HEK293 (cell line): ENCODE measurements at regions not wholly inside any gene's neighbourhood (a gene's known extent, or its start where the extent isn't known, plus 50 kb on each side); places are given as distances from the start of the nearest gene placed in this dataset.
A peak's percentile ranks its signal among the peaks of the same experiment; 100 is the strongest.

ENCODE experiments used
- CTCF ChIA-PET: fragments of 350-600 bp; formaldehyde crosslinking; extraction: SDS; loops from one replicate; lab custom pipeline; 2021; ENCODE audit warnings: antibody characterized with exemption; lab: Yijun Ruan, JAX
- POLR2A ChIA-PET: fragments of 300-600 bp; formaldehyde crosslinking; extraction: SDS; loops from one replicate; lab custom pipeline; 2020; ENCODE audit warnings: antibody characterized with exemption, inconsistent platforms; lab: Yijun Ruan, JAX
- H3K27ac ChIP-seq: fragments of 200-500 bp; sonication (Bioruptor generic); 2 replicates; pipeline ENCODE4 v1.5.1; 2014; ENCODE audit warnings: low read depth, low read length, control low read depth, inconsistent platforms; ENCODE audit errors: extremely low read depth
- H3K36me3 ChIP-seq, 2 experiments: fragments of 200-500 bp in 1 of 2; sonication (Bioruptor generic) in 1 of 2; 1 replicate in 1 of 2; 2 replicates in 1 of 2; pipeline ENCODE4 v1.5.1; 2014 to 2017; ENCODE audit warnings: inconsistent platforms in 2 of 2, low read length in 2 of 2; ENCODE audit not compliant: control insufficient read depth in 2 of 2, insufficient read depth in 1 of 2
- H3K4me1 ChIP-seq: fragments of 200-500 bp; sonication (Bioruptor generic); 2 replicates; pipeline ENCODE4 v1.5.1; 2014; ENCODE audit warnings: mild to moderate bottlenecking, low read length, inconsistent platforms; ENCODE audit not compliant: control insufficient read depth, insufficient read depth
- H3K4me3 ChIP-seq: 2 replicates; pipeline ENCODE4 v1.5.1; 2011; ENCODE audit warnings: low read depth, mild to moderate bottlenecking, control low read depth, low read length, moderate library complexity
- H3K9me3 ChIP-seq: fragments of 200-500 bp; sonication (Bioruptor generic); 2 replicates; pipeline ENCODE4 v1.5.1; 2014; ENCODE audit warnings: low read depth, low read length, inconsistent platforms; ENCODE audit not compliant: control insufficient read depth, insufficient read depth
- GLIS1 ChIP-seq: fragments of 450-650 bp; formaldehyde crosslinking; IDR thresholded peaks from 2 replicates; pipeline ENCODE4 v1.5.1; 2016; ENCODE audit warnings: missing biosample characterization, missing genetic modification characterization
- IKZF3 ChIP-seq: fragments of 450-650 bp; IDR thresholded peaks from 2 replicates; pipeline ENCODE4 v1.5.0; 2018; ENCODE audit warnings: missing biosample characterization, mild to moderate bottlenecking, missing genetic modification characterization, moderate library complexity
- MYNN ChIP-seq: fragments of 450-650 bp; formaldehyde crosslinking; IDR thresholded peaks from 2 replicates; pipeline ENCODE4 v1.5.1; 2016; ENCODE audit warnings: missing biosample characterization, missing genetic modification characterization, borderline replicate concordance
- OSR2 ChIP-seq: fragments of 450-650 bp; formaldehyde crosslinking; IDR thresholded peaks from 2 replicates; pipeline ENCODE4 v1.5.1; 2016; ENCODE audit warnings: missing biosample characterization, missing genetic modification characterization
- PRDM2 ChIP-seq: fragments of 450-650 bp; formaldehyde crosslinking; IDR thresholded peaks from 2 replicates; pipeline ENCODE4 v1.5.1; 2016; ENCODE audit warnings: missing biosample characterization, missing genetic modification characterization, borderline replicate concordance
- TCF7L2 ChIP-seq: IDR thresholded peaks from 2 replicates; pipeline ENCODE4 v1.6.1; 2011; ENCODE audit warnings: low read depth, mild to moderate bottlenecking, inconsistent platforms, low read length, moderate library complexity, borderline replicate concordance
- YY2 ChIP-seq: fragments of 450-650 bp; formaldehyde crosslinking; IDR thresholded peaks from 2 replicates; pipeline ENCODE4 v1.5.1; 2016; ENCODE audit warnings: missing biosample characterization, missing genetic modification characterization
- ZBTB21 ChIP-seq: fragments of 450-650 bp; formaldehyde crosslinking; IDR thresholded peaks from 2 replicates; pipeline ENCODE4 v1.5.1; 2017; ENCODE audit warnings: missing biosample characterization, missing genetic modification characterization
- ZNF174 ChIP-seq: fragments of 450-650 bp; formaldehyde crosslinking; IDR thresholded peaks from 2 replicates; pipeline ENCODE4 v1.5.0; 2017; ENCODE audit warnings: missing biosample characterization, mild to moderate bottlenecking, missing genetic modification characterization
- ZNF24 ChIP-seq: fragments of 450-650 bp; formaldehyde crosslinking; IDR thresholded peaks from 2 replicates; pipeline ENCODE4 v1.5.1; 2016; ENCODE audit warnings: missing biosample characterization, missing genetic modification characterization
- ZNF248 ChIP-seq: fragments of 450-650 bp; formaldehyde crosslinking; IDR thresholded peaks from 2 replicates; pipeline ENCODE4 v1.5.1; 2017; ENCODE audit warnings: missing biosample characterization, missing genetic modification characterization
- ZNF292 ChIP-seq: fragments of 450-650 bp; formaldehyde crosslinking; IDR thresholded peaks from 2 replicates; pipeline ENCODE4 v1.5.1; 2016; ENCODE audit warnings: low read depth, missing biosample characterization, missing genetic modification characterization, borderline replicate concordance
- ZNF341 ChIP-seq: fragments of 450-650 bp; formaldehyde crosslinking; IDR thresholded peaks from 2 replicates; pipeline ENCODE4; 2016; ENCODE audit warnings: low read depth, missing biosample characterization, missing genetic modification characterization
- ZNF521 ChIP-seq: fragments of 450-650 bp; formaldehyde crosslinking; IDR thresholded peaks from 2 replicates; pipeline ENCODE4 v1.5.1; 2017; ENCODE audit warnings: missing biosample characterization, mild to moderate bottlenecking, missing genetic modification characterization
- ZNF529 ChIP-seq: fragments of 450-650 bp; formaldehyde crosslinking; IDR thresholded peaks from 2 replicates; pipeline ENCODE4 v1.5.1; 2017; ENCODE audit warnings: missing genetic modification characterization, missing biosample characterization; ENCODE audit not compliant: insufficient replicate concordance
- ZNF558 ChIP-seq: fragments of 450-650 bp; formaldehyde crosslinking; IDR thresholded peaks from 2 replicates; pipeline ENCODE4 v1.5.1; 2016; ENCODE audit warnings: missing biosample characterization, missing genetic modification characterization
- ZNF596 ChIP-seq: fragments of 450-650 bp; IDR thresholded peaks from 2 replicates; pipeline ENCODE4 v1.5.0; 2018; ENCODE audit warnings: missing biosample characterization, mild to moderate bottlenecking, missing genetic modification characterization, moderate library complexity
- ZNF629 ChIP-seq: fragments of 450-650 bp; formaldehyde crosslinking; IDR thresholded peaks from 2 replicates; pipeline ENCODE4 v1.5.1; 2017; ENCODE audit warnings: missing biosample characterization, missing genetic modification characterization
- ZNF776 ChIP-seq: fragments of 450-650 bp; formaldehyde crosslinking; IDR thresholded peaks from 2 replicates; pipeline ENCODE4 v1.5.0; 2017; ENCODE audit warnings: missing biosample characterization, missing genetic modification characterization, borderline replicate concordance
- TF ChIP-seq, protein P1 (sequence below): fragments of 450-650 bp; IDR thresholded peaks from 2 replicates; pipeline ENCODE4 v1.5.1; 2018; ENCODE audit warnings: missing biosample characterization, missing genetic modification characterization
- TF ChIP-seq, protein P2 (sequence below): fragments of 450-650 bp; formaldehyde crosslinking; IDR thresholded peaks from 2 replicates; pipeline ENCODE4 v1.5.1; 2016; ENCODE audit warnings: missing biosample characterization, missing genetic modification characterization, low read depth
- TF ChIP-seq, protein P3 (sequence below): fragments of 450-650 bp; formaldehyde crosslinking; IDR thresholded peaks from 2 replicates; pipeline ENCODE4 v1.5.1; 2017; ENCODE audit warnings: missing biosample characterization, missing genetic modification characterization

DNA sequence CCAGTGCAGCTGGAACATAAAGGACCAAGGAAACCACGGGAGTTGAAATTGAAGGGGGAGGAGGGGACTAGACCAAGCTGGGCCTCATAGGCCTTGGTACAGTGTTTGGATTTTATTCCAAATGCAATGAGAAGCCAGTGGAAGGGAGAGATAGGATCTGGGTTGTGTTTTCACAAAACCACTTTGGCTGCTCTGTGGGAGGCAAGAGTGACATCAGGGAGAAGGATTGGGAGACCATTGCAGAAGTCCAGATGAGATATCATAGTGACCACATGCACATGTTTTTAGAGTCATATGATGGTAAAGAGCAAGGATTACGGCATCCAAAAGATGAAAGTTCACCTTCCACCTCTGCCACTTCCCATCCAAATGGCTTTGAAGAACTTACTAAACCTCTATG lies 210.2 kb downstream of the PAX3 start:
- Histone ChIP-seq H3K36me3 (no peaks in the 10 kb centered on the region), H3K4me1 (peaks cover 5% of the 10 kb centered on the region; the same call in 1 of the 2 replicates), H3K4me3 (no peak overlapping the region), H3K9me3 (no peaks in the 10 kb centered on the region), H3K27ac (no peak overlapping the region)
- POLR2A ChIA-PET = no interaction called here
- CTCF ChIA-PET = interaction anchor here (0.6 to 1.1 kb wide), 2 partner anchors 35 to 851 kb away, joined by 3 read pairs; no protein-coding TSS in a partner anchor
- TF ChIP-seq ZNF529 (tag by site-specific recombination) (no peak), GLIS1 (tag by site-specific recombination) (peak; percentile 83)

GRCh38 chr2:222087998-222088397 lies 210.8 kb downstream of the PAX3 start:
- Histone ChIP-seq H3K27ac (no peak overlapping the region), H3K36me3 (no peaks in the 10 kb centered on the region), H3K4me1 (peaks cover 5% of the 10 kb centered on the region; the same call in 1 of the 2 replicates), H3K4me3 (no peak overlapping the region), H3K9me3 (no peaks in the 10 kb centered on the region)
- TF ChIP-seq, protein P1, sequence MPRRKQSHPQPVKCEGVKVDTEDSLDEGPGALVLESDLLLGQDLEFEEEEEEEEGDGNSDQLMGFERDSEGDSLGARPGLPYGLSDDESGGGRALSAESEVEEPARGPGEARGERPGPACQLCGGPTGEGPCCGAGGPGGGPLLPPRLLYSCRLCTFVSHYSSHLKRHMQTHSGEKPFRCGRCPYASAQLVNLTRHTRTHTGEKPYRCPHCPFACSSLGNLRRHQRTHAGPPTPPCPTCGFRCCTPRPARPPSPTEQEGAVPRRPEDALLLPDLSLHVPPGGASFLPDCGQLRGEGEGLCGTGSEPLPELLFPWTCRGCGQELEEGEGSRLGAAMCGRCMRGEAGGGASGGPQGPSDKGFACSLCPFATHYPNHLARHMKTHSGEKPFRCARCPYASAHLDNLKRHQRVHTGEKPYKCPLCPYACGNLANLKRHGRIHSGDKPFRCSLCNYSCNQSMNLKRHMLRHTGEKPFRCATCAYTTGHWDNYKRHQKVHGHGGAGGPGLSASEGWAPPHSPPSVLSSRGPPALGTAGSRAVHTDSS (tag by site-specific recombination) = no peak
- TF ChIP-seq GLIS1 (tag by site-specific recombination) (peak; percentile 29), YY2 (tag by site-specific recombination) (no peak), ZNF521 (tag by site-specific recombination) (no peak), ZNF629 (tag by site-specific recombination) (no peak), ZNF558 (tag by site-specific recombination) (no peak), IKZF3 (tag by site-specific recombination) (no peak), OSR2 (tag by site-specific recombination) (no peak), ZNF341 (tag by site-specific recombination) (no peak), ZBTB21 (tag by site-specific recombination) (no peak)
- TF ChIP-seq, protein P2, sequence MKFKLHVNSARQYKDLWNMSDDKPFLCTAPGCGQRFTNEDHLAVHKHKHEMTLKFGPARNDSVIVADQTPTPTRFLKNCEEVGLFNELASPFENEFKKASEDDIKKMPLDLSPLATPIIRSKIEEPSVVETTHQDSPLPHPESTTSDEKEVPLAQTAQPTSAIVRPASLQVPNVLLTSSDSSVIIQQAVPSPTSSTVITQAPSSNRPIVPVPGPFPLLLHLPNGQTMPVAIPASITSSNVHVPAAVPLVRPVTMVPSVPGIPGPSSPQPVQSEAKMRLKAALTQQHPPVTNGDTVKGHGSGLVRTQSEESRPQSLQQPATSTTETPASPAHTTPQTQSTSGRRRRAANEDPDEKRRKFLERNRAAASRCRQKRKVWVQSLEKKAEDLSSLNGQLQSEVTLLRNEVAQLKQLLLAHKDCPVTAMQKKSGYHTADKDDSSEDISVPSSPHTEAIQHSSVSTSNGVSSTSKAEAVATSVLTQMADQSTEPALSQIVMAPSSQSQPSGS (tag by site-specific recombination) = no peak
- TF ChIP-seq, protein P3, sequence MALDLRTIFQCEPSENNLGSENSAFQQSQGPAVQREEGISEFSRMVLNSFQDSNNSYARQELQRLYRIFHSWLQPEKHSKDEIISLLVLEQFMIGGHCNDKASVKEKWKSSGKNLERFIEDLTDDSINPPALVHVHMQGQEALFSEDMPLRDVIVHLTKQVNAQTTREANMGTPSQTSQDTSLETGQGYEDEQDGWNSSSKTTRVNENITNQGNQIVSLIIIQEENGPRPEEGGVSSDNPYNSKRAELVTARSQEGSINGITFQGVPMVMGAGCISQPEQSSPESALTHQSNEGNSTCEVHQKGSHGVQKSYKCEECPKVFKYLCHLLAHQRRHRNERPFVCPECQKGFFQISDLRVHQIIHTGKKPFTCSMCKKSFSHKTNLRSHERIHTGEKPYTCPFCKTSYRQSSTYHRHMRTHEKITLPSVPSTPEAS (tag by site-specific recombination) = 0 out of 2 replicates have a peak, but pooled peaks have one; percentile 25
- ChIA-PET CTCF (interaction anchor here (0.6 to 1.1 kb wide), 3 partner anchors 10 to 851 kb away, joined by 3 read pairs; no protein-coding TSS in a partner anchor), POLR2A (no interaction called here)

DNA sequence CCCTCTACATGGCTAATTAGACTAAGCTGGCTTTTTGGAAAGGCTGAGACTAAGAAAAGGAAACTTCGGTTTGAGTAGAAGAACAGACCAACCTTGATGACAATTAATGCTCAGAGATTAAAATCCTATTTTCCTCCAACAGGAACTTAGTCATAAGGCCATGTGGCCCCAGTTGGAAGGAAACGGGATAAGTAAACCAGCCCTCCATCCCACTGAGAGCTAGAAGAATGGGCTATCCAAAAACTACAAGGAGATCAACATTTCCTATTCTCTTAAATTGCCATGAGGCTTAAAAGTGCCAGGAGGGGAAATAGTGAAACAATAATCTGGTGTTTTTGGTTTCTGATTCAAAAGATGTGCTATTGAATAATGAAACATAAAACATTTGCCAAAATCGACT lies 216.6 kb downstream of the PAX3 start:
- ChIA-PET POLR2A (no interaction called here), CTCF (interaction anchor here (0.7 to 1.2 kb wide), 2 partner anchors 14 to 30 kb away, joined by 3 to 5 read pairs; no protein-coding TSS in a partner anchor)
- H3K27ac ChIP-seq = no peak overlapping the region
- TF ChIP-seq ZNF292 (tag by site-specific recombination) = no peak
- no peak for TF ChIP-seq PRDM2 (tag by site-specific recombination)
- no peak for TF ChIP-seq TCF7L2
- TF ChIP-seq YY2 (tag by site-specific recombination) = no peak
- no peak for TF ChIP-seq ZNF248
- TF ChIP-seq ZNF596 = no peak
- no peak for TF ChIP-seq ZNF24 (tag by site-specific recombination)
- TF ChIP-seq ZNF174 (tag by site-specific recombination) = no peak
- no peak for TF ChIP-seq MYNN (tag by site-specific recombination)
- no peak for TF ChIP-seq ZNF776 (tag by site-specific recombination)

More for the DNA sequence above, 216.6 kb downstream of the PAX3 start:
- no peak overlapping the region for H3K4me3 ChIP-seq
- no peaks in the 10 kb centered on the region for H3K9me3 ChIP-seq
- no peaks in the 10 kb centered on the region for H3K4me1 ChIP-seq
- H3K36me3 ChIP-seq = no peaks in the 10 kb centered on the region
